ENCODE measurements at regions not wholly inside any gene's neighbourhood (a gene's known extent, or its start where the extent isn't known, plus 50 kb on each side); places are given as distances from the start of the nearest gene placed in this dataset.
"Not testable (repeated sequence)": the region's sequence is repeated elsewhere in the genome, so short reads cannot be mapped to it uniquely, and the experiment has no call there.

GRCh38 chr6:156268849-156269248 is 508.3 kb upstream of the ARID1B start:
- DNase-seq, result no peak

GRCh38 chr6:156262014-156262413 is 515.2 kb upstream of the ARID1B start:
- DNase-seq, result peak; percentile 8

- no peak for DNase-seq
Measured at GRCh38 chr6:156260815-156261214, 516.4 kb upstream of the ARID1B start.

GRCh38 chr6:156258981-156259380 is 518.2 kb upstream of the ARID1B start:
- no peak for DNase-seq

GRCh38 chr6:156256161-156256560 is 521.0 kb upstream of the ARID1B start:
- DNase-seq, result no peak

- no peak for DNase-seq
Measured at GRCh38 chr6:156254240-156254639, 522.9 kb upstream of the ARID1B start.

- peak; percentile 59 for DNase-seq
Measured at GRCh38 chr6:156250593-156250992, 526.6 kb upstream of the ARID1B start.

GRCh38 chr6:156242206-156242605 is 535.0 kb upstream of the ARID1B start:
- no peak for DNase-seq

- no peak for DNase-seq
Measured at GRCh38 chr6:156231026-156231765, 546.0 kb upstream of the ARID1B start.

- no peak for DNase-seq
Measured at GRCh38 chr6:156219973-156220372, 557.2 kb upstream of the ARID1B start.

GRCh38 chr6:156205678-156206077 is 571.5 kb upstream of the ARID1B start:
- no peak for DNase-seq

GRCh38 chr6:156199182-156199581 is 578.0 kb upstream of the ARID1B start:
- DNase-seq, result no peak

GRCh38 chr6:156197513-156197912 is 579.7 kb upstream of the ARID1B start:
- DNase-seq, result no peak

GRCh38 chr6:156194981-156195380 is 582.2 kb upstream of the ARID1B start:
- DNase-seq, result no peak

- DNase-seq, result no peak
Measured at GRCh38 chr6:156193381-156193780, 583.8 kb upstream of the ARID1B start.

- DNase-seq, result no peak
Measured at GRCh38 chr6:156191895-156192294, 585.3 kb upstream of the ARID1B start.

- DNase-seq, result not testable (repeated sequence)
Measured at GRCh38 chr6:156191390-156191789, 585.8 kb upstream of the ARID1B start.

GRCh38 chr6:156190270-156190669 is 586.9 kb upstream of the ARID1B start:
- DNase-seq, result no peak

GRCh38 chr6:156189714-156190113 is 587.5 kb upstream of the ARID1B start:
- no peak for DNase-seq

- no peak for DNase-seq
Measured at GRCh38 chr6:156189195-156189594, 588.0 kb upstream of the ARID1B start.

- DNase-seq, result no peak
Measured at GRCh38 chr6:156185113-156185512, 592.1 kb upstream of the ARID1B start.

- no peak for DNase-seq
Measured at GRCh38 chr6:156183678-156184077, 593.5 kb upstream of the ARID1B start.

- DNase-seq, result no peak
Measured at GRCh38 chr6:156182356-156182755, 594.8 kb upstream of the ARID1B start.

GRCh38 chr6:156181506-156181905 is 595.7 kb upstream of the ARID1B start:
- DNase-seq, result no peak

- no peak for DNase-seq
Measured at GRCh38 chr6:156175971-156176421, 601.2 kb upstream of the ARID1B start.

Measured in fibroblast of skin of right biceps (primary cell).